Left lung (tissue), 4 donors: ENCODE measurements at regions not wholly inside any gene's neighbourhood (a gene's known extent, or its start where the extent isn't known, plus 50 kb on each side); places are given as distances from the start of the nearest gene placed in this dataset.

Source experiments
- ATAC-seq: fragments of 200-7000 bp; cut with Tn5 transposase; one replicate; pipeline ENCODE4 v1.9.1; 2020; ENCODE audit warnings: moderate library complexity
- DNase-seq, 4 donors: peaks; one replicate each; pipeline ENCODE4 v3.0.0-alpha.2; 2013 to 2020
- H3K27ac ChIP-seq, 2 donors: fragments of 200-600 bp; sonication (generic) in 1 of 2; one replicate each; pipeline versions ENCODE4 v1.5.0 to v1.8.0; 2020 to 2021
- H3K27me3 ChIP-seq, 2 donors: fragments of 200-600 bp; sonication (generic) in 1 of 2; one replicate each; pipeline versions ENCODE4 v1.5.0 to v1.8.0; 2020 to 2021
- H3K36me3 ChIP-seq, 2 donors: fragments of 200-600 bp; sonication (generic) in 1 of 2; one replicate each; pipeline versions ENCODE4 v1.5.0 to v1.8.0; 2020 to 2021
- H3K4me1 ChIP-seq, 2 donors: fragments of 200-600 bp; one replicate each; pipeline ENCODE4 v1.8.0; 2021
- H3K4me3 ChIP-seq, 2 donors: fragments of 200-600 bp; sonication (generic) in 1 of 2; one replicate each; pipeline versions ENCODE4 v1.5.0 to v1.8.0; 2020 to 2021; ENCODE audit warnings: mild to moderate bottlenecking in 1 of 2
- H3K9me3 ChIP-seq, 2 donors: fragments of 200-600 bp; sonication (generic) in 1 of 2; one replicate each; pipeline versions ENCODE4 v1.5.0 to v1.8.0; 2020 to 2021
- CTCF ChIP-seq, 2 donors: fragments of 200-600 bp; sonication (generic) in 1 of 2; IDR thresholded peaks; one replicate each; pipeline versions ENCODE4 v1.5.0 to v1.8.0; 2021; ENCODE audit warnings: antibody characterized with exemption in 2 of 2
- intact Hi-C, 2 donors: fragments of 100-400 bp; cut with DNase I; formaldehyde crosslinking; loops; one replicate each; pipeline versions ENCODE4 v1.11.2 to v1.14.2; 2022
- donor health status: DM: no; HTN: yes; CAD: no.
- donor health status: DM: no; HTN: no; CAD: no.

- no peak overlapping the region for H3K4me3 ChIP-seq
- no peaks in the 10 kb centered on the region for H3K27me3 ChIP-seq
- H3K4me1 ChIP-seq, result no peaks in the 10 kb centered on the region
- ATAC-seq (no peak), DNase-seq (no peak)
- TF ChIP-seq CTCF (IDR thresholded peaks at IDR 0.05), result no peak
- H3K9me3 ChIP-seq, result no peaks in the 10 kb centered on the region
- intact Hi-C loops, result no loop called here
- H3K27ac ChIP-seq, result no peak overlapping the region
- H3K36me3 ChIP-seq, result no peaks in the 10 kb centered on the region
These were observed 197.2 kb downstream of the RNF144B start for GRCh38 chr6:18584372-18584771.

GRCh38 chr6:18585032-18585573, 198.0 kb downstream of the RNF144B start:
- Histone ChIP-seq H3K4me3 (no peak overlapping the region), H3K9me3 (no peaks in the 10 kb centered on the region), H3K36me3 (no peaks in the 10 kb centered on the region), H3K27ac (no peak overlapping the region), H3K27me3 (no peaks in the 10 kb centered on the region), H3K4me1 (no peaks in the 10 kb centered on the region)
- intact Hi-C loops, result no loop called here
- peak; percentile 94 for ATAC-seq
- no peak for TF ChIP-seq CTCF (IDR thresholded peaks at IDR 0.05)
- DNase-seq, result peak in 1 of 4 donors; percentile 50

GRCh38 chr6:18586133-18586532, 199.0 kb downstream of the RNF144B start:
- no peaks in the 10 kb centered on the region for H3K27me3 ChIP-seq
- intact Hi-C loops, result no loop called here
- ATAC-seq (no peak), DNase-seq (no peak)
- H3K4me3 ChIP-seq, result no peak overlapping the region
- no peaks in the 10 kb centered on the region for H3K4me1 ChIP-seq
- H3K36me3 ChIP-seq, result no peaks in the 10 kb centered on the region
- TF ChIP-seq CTCF (IDR thresholded peaks at IDR 0.05), result no peak
- no peaks in the 10 kb centered on the region for H3K9me3 ChIP-seq
- H3K27ac ChIP-seq, result no peak overlapping the region

GRCh38 chr6:18595774-18596530, 208.8 kb downstream of the RNF144B start:
- H3K4me1 ChIP-seq, result no peaks in the 10 kb centered on the region
- H3K4me3 ChIP-seq, result no peak overlapping the region
- no peak overlapping the region for H3K27ac ChIP-seq
- TF ChIP-seq CTCF (IDR thresholded peaks at IDR 0.05), result peak; percentile 85 to 95
- ATAC-seq (peak; percentile 97), DNase-seq (peak in 2 of 4 donors; percentile 66 to 79)
- intact Hi-C loops, result no loop called here
- no peaks in the 10 kb centered on the region for H3K36me3 ChIP-seq
- no peaks in the 10 kb centered on the region for H3K9me3 ChIP-seq
- no peaks in the 10 kb centered on the region for H3K27me3 ChIP-seq

- Histone ChIP-seq H3K9me3 (no peaks in the 10 kb centered on the region), H3K4me1 (no peaks in the 10 kb centered on the region), H3K36me3 (no peaks in the 10 kb centered on the region), H3K27ac (no peak overlapping the region), H3K4me3 (no peak overlapping the region), H3K27me3 (no peaks in the 10 kb centered on the region)
- intact Hi-C loops, result no loop called here
- no peak for TF ChIP-seq CTCF (IDR thresholded peaks at IDR 0.05)
- ATAC-seq (no peak), DNase-seq (no peak)
These were observed 209.3 kb downstream of the RNF144B start for GRCh38 chr6:18596531-18596835.
